ENCODE measurements at regions not wholly inside any gene's neighbourhood (a gene's known extent, or its start where the extent isn't known, plus 50 kb on each side); places are given as distances from the start of the nearest gene placed in this dataset.
"Not testable (repeated sequence)": the region's sequence is repeated elsewhere in the genome, so short reads cannot be mapped to it uniquely, and the experiment has no call there.

- H3K79me2 ChIP-seq (ENCODE audit: low read length): no peaks in the 10 kb centered on the region
- TF ChIP-seq CTCF (IDR thresholded peaks at IDR 0.05; ENCODE audit: low read length): no peak
- TF ChIP-seq EZH2phosphoT487 (IDR thresholded peaks at IDR 0.05; ENCODE audit: low read length): no peak
- TF ChIP-seq EZH2 (optimal IDR thresholded peaks at IDR 0.05; ENCODE audit: low read depth, low read length): no peak
- H3K4me1 ChIP-seq (ENCODE audit: low read length): 0 out of 2 replicates have a peak, but pooled peaks cover 3% of the 10 kb centered on the region
- H3K9me2 ChIP-seq (replicated peaks; ENCODE audit: insufficient read depth, low read length): no peaks in the 10 kb centered on the region
- H3K27ac ChIP-seq (ENCODE audit: low read length): no peak overlapping the region
- H3K4me3 ChIP-seq (ENCODE audit: low read length): no peak overlapping the region
- H4K20me1 ChIP-seq (ENCODE audit: insufficient read depth, low read length): no peaks in the 10 kb centered on the region
- H2AFZ ChIP-seq (ENCODE audit: low read length): no peak overlapping the region
- H3K4me2 ChIP-seq (ENCODE audit: low read depth, low read length): no peak overlapping the region
- no peak overlapping the region for H3K9ac ChIP-seq (ENCODE audit: low read length)
- no peak for DNase-seq
- H3K9me3 ChIP-seq (replicated peaks; ENCODE audit: insufficient read depth, low read length): no peaks in the 10 kb centered on the region
- H3K27me3 ChIP-seq (replicated peaks; ENCODE audit: insufficient read depth, low read length): no peaks in the 10 kb centered on the region
- H3K36me3 ChIP-seq (replicated peaks; ENCODE audit: insufficient read depth, low read length): no peaks in the 10 kb centered on the region
- H3F3A ChIP-seq (ENCODE audit: insufficient read depth, low read length): no peaks in the 10 kb centered on the region
Observed at GRCh38 chr3:6022621-6023020, 835.1 kb downstream of the EDEM1 start.

GRCh38 chr3:6025032-6025431 lies 835.9 kb upstream of the GRM7 start:
- Histone ChIP-seq H3K79me2 (ENCODE audit: low read length) (no peaks in the 10 kb centered on the region), H3K27ac (ENCODE audit: low read length) (no peak overlapping the region), H3K36me3 (replicated peaks; ENCODE audit: insufficient read depth, low read length) (no peaks in the 10 kb centered on the region), H4K20me1 (ENCODE audit: insufficient read depth, low read length) (no peaks in the 10 kb centered on the region), H3K9ac (ENCODE audit: low read length) (no peak overlapping the region), H3K27me3 (replicated peaks; ENCODE audit: insufficient read depth, low read length) (no peaks in the 10 kb centered on the region), H3K4me2 (ENCODE audit: low read depth, low read length) (no peak overlapping the region), H3K4me1 (ENCODE audit: low read length) (no peaks in the 10 kb centered on the region), H3K9me2 (replicated peaks; ENCODE audit: insufficient read depth, low read length) (no peaks in the 10 kb centered on the region), H3F3A (ENCODE audit: insufficient read depth, low read length) (no peaks in the 10 kb centered on the region), H2AFZ (ENCODE audit: low read length) (no peak overlapping the region), H3K4me3 (ENCODE audit: low read length) (no peak overlapping the region), H3K9me3 (replicated peaks; ENCODE audit: insufficient read depth, low read length) (no peaks in the 10 kb centered on the region)
- TF ChIP-seq CTCF (IDR thresholded peaks at IDR 0.05; ENCODE audit: low read length) (no peak), EZH2phosphoT487 (IDR thresholded peaks at IDR 0.05; ENCODE audit: low read length) (no peak), EZH2 (optimal IDR thresholded peaks at IDR 0.05; ENCODE audit: low read depth, low read length) (no peak)
- DNase-seq: peak; percentile 33

- H3K27ac ChIP-seq (ENCODE audit: low read length); H3K79me2 ChIP-seq (ENCODE audit: low read length); H3K4me3 ChIP-seq (ENCODE audit: low read length); H3K9ac ChIP-seq (ENCODE audit: low read length); H3K4me2 ChIP-seq (ENCODE audit: low read depth, low read length); H2AFZ ChIP-seq (ENCODE audit: low read length); H4K20me1 ChIP-seq (ENCODE audit: insufficient read depth, low read length); H3K9me3 ChIP-seq (replicated peaks; ENCODE audit: insufficient read depth, low read length); H3K27me3 ChIP-seq (replicated peaks; ENCODE audit: insufficient read depth, low read length); H3F3A ChIP-seq (ENCODE audit: insufficient read depth, low read length); H3K36me3 ChIP-seq (replicated peaks; ENCODE audit: insufficient read depth, low read length); H3K9me2 ChIP-seq (replicated peaks; ENCODE audit: insufficient read depth, low read length); H3K4me1 ChIP-seq (ENCODE audit: low read length); DNase-seq: not testable (repeated sequence)
Observed at GRCh38 chr3:6030648-6031047, 830.3 kb upstream of the GRM7 start.

- TF ChIP-seq EZH2 (optimal IDR thresholded peaks at IDR 0.05; ENCODE audit: low read depth, low read length) (no peak), CTCF (IDR thresholded peaks at IDR 0.05; ENCODE audit: low read length) (no peak)
- Histone ChIP-seq H3K27me3 (replicated peaks; ENCODE audit: insufficient read depth, low read length) (no peaks in the 10 kb centered on the region), H3K9me2 (replicated peaks; ENCODE audit: insufficient read depth, low read length) (no peaks in the 10 kb centered on the region), H3F3A (ENCODE audit: insufficient read depth, low read length) (no peaks in the 10 kb centered on the region), H2AFZ (ENCODE audit: low read length) (no peak overlapping the region), H3K9ac (ENCODE audit: low read length) (no peak overlapping the region), H3K4me3 (ENCODE audit: low read length) (no peak overlapping the region), H3K27ac (ENCODE audit: low read length) (no peak overlapping the region), H3K79me2 (ENCODE audit: low read length) (no peaks in the 10 kb centered on the region), H3K36me3 (replicated peaks; ENCODE audit: insufficient read depth, low read length) (no peaks in the 10 kb centered on the region), H3K9me3 (replicated peaks; ENCODE audit: insufficient read depth, low read length) (no peaks in the 10 kb centered on the region), H4K20me1 (ENCODE audit: insufficient read depth, low read length) (no peaks in the 10 kb centered on the region), H3K4me2 (ENCODE audit: low read depth, low read length) (no peak overlapping the region), H3K4me1 (ENCODE audit: low read length) (no peaks in the 10 kb centered on the region)
- no peak for DNase-seq
Observed at GRCh38 chr3:6035626-6036025, 825.3 kb upstream of the GRM7 start.
